Common myeloid progenitor, CD34-positive (primary cell): ENCODE measurements at regions not wholly inside any gene's neighbourhood (a gene's known extent, or its start where the extent isn't known, plus 50 kb on each side); places are given as distances from the start of the nearest gene placed in this dataset.
A peak's percentile ranks its signal among the peaks of the same experiment; 100 is the strongest.

Source experiments
- CTCF ChIA-PET: fragments of 350-600 bp; sonication (Branson Sonifier 250); formaldehyde crosslinking; loops from one replicate; lab custom pipeline; 2021; ENCODE audit warnings: antibody characterized with exemption; lab: Charles Lee
- POLR2A ChIA-PET: fragments of 350-600 bp; sonication (Branson Sonifier 250); formaldehyde crosslinking; loops from one replicate; lab custom pipeline; 2021; ENCODE audit warnings: antibody characterized with exemption; lab: Charles Lee
- DNase-seq, 3 donors: peaks; one replicate each; pipeline versions ENCODE4 v3.0.0 to v3.0.0-alpha.2; 2013
- H3K27ac ChIP-seq, 2 experiments: 1 replicate in 1 of 2; 2 replicates in 1 of 2; pipeline ENCODE4 v1.7.0; 2013; ENCODE audit warnings: inconsistent platforms in 2 of 2, low read length in 2 of 2, mild to moderate bottlenecking in 2 of 2, low read depth in 1 of 2, moderate library complexity in 1 of 2; ENCODE audit not compliant: severe bottlenecking in 2 of 2, insufficient read depth in 1 of 2, poor library complexity in 1 of 2
- H3K27me3 ChIP-seq, 5 experiments: replicated peaks in 2 of 5; 1 replicate in 3 of 5; 2 replicates in 2 of 5; pipeline versions ENCODE4 v1.6.1 to v1.7.0; 2013; ENCODE audit warnings: low read length in 4 of 5, mild to moderate bottlenecking in 2 of 5, moderate library complexity in 2 of 5, inconsistent platforms in 1 of 5; ENCODE audit not compliant: insufficient read depth in 5 of 5, control insufficient read depth in 4 of 5
- H3K36me3 ChIP-seq, 4 experiments: 1 replicate in 2 of 4; 2 replicates in 2 of 4; pipeline versions ENCODE4 v1.6.1 to v1.7.0; 2013; ENCODE audit warnings: low read length in 3 of 4, control low read depth in 1 of 4, mild to moderate bottlenecking in 1 of 4; ENCODE audit not compliant: control insufficient read depth in 4 of 4, insufficient read depth in 4 of 4
- H3K4me1 ChIP-seq, 4 experiments: 1 replicate in 3 of 4; 2 replicates in 1 of 4; pipeline versions ENCODE4 v1.6.1 to v1.7.1; 2013; ENCODE audit warnings: low read length in 3 of 4, mild to moderate bottlenecking in 3 of 4, control low read depth in 1 of 4, inconsistent platforms in 1 of 4, moderate library complexity in 1 of 4; ENCODE audit not compliant: control insufficient read depth in 4 of 4, insufficient read depth in 4 of 4; ENCODE audit errors: control extremely low read depth in 1 of 4
- H3K4me3 ChIP-seq, 7 experiments: 1 replicate in 4 of 7; 2 replicates in 3 of 7; pipeline versions ENCODE4 v1.5.1 to v1.7.0; 2013; ENCODE audit warnings: mild to moderate bottlenecking in 7 of 7, low read length in 6 of 7, moderate library complexity in 6 of 7, inconsistent platforms in 2 of 7, low read depth in 2 of 7, control low read depth in 1 of 7; ENCODE audit not compliant: insufficient read depth in 4 of 7, control insufficient read depth in 1 of 7; ENCODE audit errors: extremely low read depth in 1 of 7
- H3K9me3 ChIP-seq, 5 experiments: 1 replicate in 4 of 5; 2 replicates in 1 of 5; pipeline versions ENCODE4 v1.6.1 to v1.7.1; 2013; ENCODE audit warnings: low read length in 4 of 5, mild to moderate bottlenecking in 2 of 5, inconsistent platforms in 1 of 5, low read depth in 1 of 5, moderate library complexity in 1 of 5; ENCODE audit not compliant: control insufficient read depth in 4 of 5, insufficient read depth in 2 of 5; ENCODE audit errors: control extremely low read depth in 1 of 5
- WGBS: methylation state at CpG from one replicate; pipeline ENCODE4 v1.1.5; 2013; ENCODE audit not compliant: insufficient coverage; 5-methylcytosine and 5-hydroxymethylcytosine counted together

DNA sequence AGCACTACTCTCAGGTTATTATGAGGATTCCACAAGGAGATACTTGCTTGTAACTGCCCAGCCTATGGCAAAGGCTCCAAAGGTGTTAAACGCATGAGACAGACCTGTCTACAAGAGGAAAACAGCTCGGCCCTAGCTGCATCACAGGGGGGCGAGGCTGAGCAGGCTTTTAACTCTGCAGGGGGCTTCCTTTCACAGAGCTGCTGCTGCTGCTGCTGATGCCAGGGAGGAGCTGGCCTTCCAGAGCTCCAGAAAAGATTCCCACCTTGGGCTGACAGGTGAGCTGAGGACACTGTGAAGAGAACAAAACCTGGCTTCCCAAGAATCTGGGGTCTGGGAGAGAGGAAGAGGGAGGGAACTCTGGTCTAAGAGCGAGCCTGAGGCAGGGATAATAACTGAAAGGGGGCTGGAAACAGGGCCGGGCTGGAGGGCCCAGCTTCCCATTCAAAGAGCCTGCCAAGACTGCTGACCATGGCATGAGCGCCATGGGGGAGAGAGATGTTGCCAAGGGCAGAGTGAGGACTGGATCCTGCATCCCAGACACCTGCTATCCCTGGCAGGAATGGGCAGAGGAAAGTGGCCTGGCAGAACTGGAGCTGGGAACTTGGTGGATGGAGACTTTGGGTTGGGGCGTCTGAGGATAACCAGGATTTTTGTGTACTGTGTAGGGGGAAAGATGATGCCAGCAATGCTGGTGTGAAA, 211.1 kb upstream of the LRFN2 start:
- POLR2A ChIA-PET, result no interaction called here
- H3K4me1 ChIP-seq, result no peaks in the 10 kb centered on the region
- WGBS, result 96% methylated on average over 6 of the region's 7 CpGs

GRCh38 chr6:40796260-40797221, 209.4 kb upstream of the LRFN2 start:
- 96% methylated on average over 6 of the region's 14 CpGs for WGBS
- CTCF ChIA-PET, result interaction anchor here (1.6 kb wide), 1 partner anchor 16 kb away, joined by 3 read pairs; no protein-coding TSS in a partner anchor
- POLR2A ChIA-PET, result no interaction called here
- Histone ChIP-seq H3K36me3 (no peaks in the 10 kb centered on the region), H3K27me3 (no peaks in the 10 kb centered on the region), H3K4me3 (no peak overlapping the region), H3K4me1 (no peaks in the 10 kb centered on the region), H3K27ac (no peak overlapping the region), H3K9me3 (no peaks in the 10 kb centered on the region)
- no peak for DNase-seq

More for the DNA sequence above, 211.1 kb upstream of the LRFN2 start:
- Histone ChIP-seq H3K27me3 (no peaks in the 10 kb centered on the region), H3K4me3 (no peak overlapping the region), H3K9me3 (no peaks in the 10 kb centered on the region), H3K36me3 (no peaks in the 10 kb centered on the region), H3K27ac (no peak overlapping the region)
- no peak for DNase-seq
- CTCF ChIA-PET, result interaction anchor here (0.6 kb wide), 1 partner anchor 285 kb away, joined by 4 read pairs; no protein-coding TSS in a partner anchor

GRCh38 chr6:40794586-40794985, 207.4 kb upstream of the LRFN2 start:
- H3K4me1 ChIP-seq, result no peaks in the 10 kb centered on the region
- 82% methylated on average over 2 of the region's 2 CpGs for WGBS
- no peaks in the 10 kb centered on the region for H3K9me3 ChIP-seq
- no peaks in the 10 kb centered on the region for H3K36me3 ChIP-seq
- DNase-seq, result no peak
- CTCF ChIA-PET, result no interaction called here
- POLR2A ChIA-PET, result no interaction called here
- H3K27ac ChIP-seq, result no peak overlapping the region
- no peak overlapping the region for H3K4me3 ChIP-seq
- peaks cover 0 to 2% (median 0%) of the 10 kb centered on the region in 5 experiments for H3K27me3 ChIP-seq

GRCh38 chr6:40792183-40792582, 205.0 kb upstream of the LRFN2 start:
- 100% methylated on average over 1 of the region's 2 CpGs for WGBS
- POLR2A ChIA-PET, result no interaction called here

GRCh38 chr6:40791004-40791403, 203.8 kb upstream of the LRFN2 start:
- POLR2A ChIA-PET, result no interaction called here
- Histone ChIP-seq H3K27ac (no peak overlapping the region), H3K9me3 (no peaks in the 10 kb centered on the region), H3K4me1 (no peaks in the 10 kb centered on the region), H3K36me3 (no peaks in the 10 kb centered on the region), H3K27me3 (peaks cover 0 to 4% (median 0%) of the 10 kb centered on the region in 5 experiments), H3K4me3 (no peak overlapping the region)
- WGBS, result 61% methylated on average over 3 of the region's 4 CpGs
- DNase-seq, result peak in 2 of 3 donors; percentile 10 to 18
- CTCF ChIA-PET, result no interaction called here

More at GRCh38 chr6:40792183-40792582, 205.0 kb upstream of the LRFN2 start:
- peaks cover 0 to 2% (median 0%) of the 10 kb centered on the region in 5 experiments for H3K27me3 ChIP-seq
- DNase-seq, result no peak
- H3K9me3 ChIP-seq, result no peaks in the 10 kb centered on the region
- no peaks in the 10 kb centered on the region for H3K36me3 ChIP-seq
- no peak overlapping the region for H3K27ac ChIP-seq
- no peaks in the 10 kb centered on the region for H3K4me1 ChIP-seq
- no peak overlapping the region for H3K4me3 ChIP-seq
- CTCF ChIA-PET, result no interaction called here

- Histone ChIP-seq H3K4me3 (no peak overlapping the region), H3K27ac (no peak overlapping the region), H3K36me3 (no peaks in the 10 kb centered on the region), H3K9me3 (no peaks in the 10 kb centered on the region), H3K27me3 (peaks cover 0 to 4% (median 3%) of the 10 kb centered on the region in 5 experiments), H3K4me1 (no peaks in the 10 kb centered on the region)
- WGBS, result 70% methylated on average over 7 of the region's 11 CpGs
- POLR2A ChIA-PET, result no interaction called here
- CTCF ChIA-PET, result no interaction called here
- DNase-seq, result peak in 2 of 3 donors; percentile 2 to 4
Measured at GRCh38 chr6:40788661-40789655, 201.8 kb upstream of the LRFN2 start.
